Ishikawa (cell line): ENCODE measurements at regions not wholly inside any gene's neighbourhood (a gene's known extent, or its start where the extent isn't known, plus 50 kb on each side); places are given as distances from the start of the nearest gene placed in this dataset.

ENCODE experiments used
- CEBPB ChIP-seq: IDR thresholded peaks from 2 replicates; pipeline ENCODE4 v1.6.1; 2012
- CREB1 ChIP-seq: IDR thresholded peaks from 2 replicates; pipeline ENCODE4 v1.6.1; 2012; ENCODE audit warnings: low read depth
- EGR1 ChIP-seq: IDR thresholded peaks from 2 replicates; pipeline ENCODE4 v1.6.1; 2012
- EP300 ChIP-seq: IDR thresholded peaks from 2 replicates; pipeline ENCODE4 v1.6.1; 2012; ENCODE audit warnings: borderline replicate concordance
- FOXM1 ChIP-seq: IDR thresholded peaks from 2 replicates; pipeline ENCODE4 v1.6.1; 2012; ENCODE audit warnings: low read depth, borderline replicate concordance
- MAX ChIP-seq: IDR thresholded peaks from 2 replicates; pipeline ENCODE4 v1.6.1; 2012
- NFIC ChIP-seq: IDR thresholded peaks from 2 replicates; pipeline ENCODE4 v1.6.1; 2012
- RAD21 ChIP-seq: IDR thresholded peaks from 2 replicates; pipeline ENCODE4 v1.6.1; 2012; ENCODE audit warnings: low read depth
- TAF1 ChIP-seq: IDR thresholded peaks from 2 replicates; pipeline ENCODE4 v1.6.1; 2012; ENCODE audit warnings: low read depth, mild to moderate bottlenecking
- TCF12 ChIP-seq: IDR thresholded peaks from 2 replicates; pipeline ENCODE4 v1.6.1; 2012; ENCODE audit warnings: low read depth
- TEAD4 ChIP-seq: IDR thresholded peaks from 2 replicates; pipeline ENCODE4 v1.6.1; 2012
- YY1 ChIP-seq: IDR thresholded peaks from 2 replicates; pipeline ENCODE4 v1.6.1; 2012; ENCODE audit warnings: low read depth
- ZBTB7A ChIP-seq: IDR thresholded peaks from 2 replicates; pipeline ENCODE4 v1.6.1; 2012; ENCODE audit warnings: low read depth
- TF ChIP-seq, protein P1 (sequence below): IDR thresholded peaks from 2 replicates; pipeline ENCODE4 v1.6.1; 2012; ENCODE audit warnings: low read depth, mild to moderate bottlenecking
- TF ChIP-seq, protein P2 (sequence below): IDR thresholded peaks from 2 replicates; pipeline ENCODE4 v1.6.1; 2012

- TF ChIP-seq CREB1 (no peak), EP300 (no peak), RAD21 (no peak), FOXM1 (no peak), CEBPB (no peak), NFIC (no peak), TAF1 (no peak), YY1 (no peak), MAX (no peak), TCF12 (no peak), EGR1 (no peak), ZBTB7A (no peak), TEAD4 (no peak)
- TF ChIP-seq, protein P1, sequence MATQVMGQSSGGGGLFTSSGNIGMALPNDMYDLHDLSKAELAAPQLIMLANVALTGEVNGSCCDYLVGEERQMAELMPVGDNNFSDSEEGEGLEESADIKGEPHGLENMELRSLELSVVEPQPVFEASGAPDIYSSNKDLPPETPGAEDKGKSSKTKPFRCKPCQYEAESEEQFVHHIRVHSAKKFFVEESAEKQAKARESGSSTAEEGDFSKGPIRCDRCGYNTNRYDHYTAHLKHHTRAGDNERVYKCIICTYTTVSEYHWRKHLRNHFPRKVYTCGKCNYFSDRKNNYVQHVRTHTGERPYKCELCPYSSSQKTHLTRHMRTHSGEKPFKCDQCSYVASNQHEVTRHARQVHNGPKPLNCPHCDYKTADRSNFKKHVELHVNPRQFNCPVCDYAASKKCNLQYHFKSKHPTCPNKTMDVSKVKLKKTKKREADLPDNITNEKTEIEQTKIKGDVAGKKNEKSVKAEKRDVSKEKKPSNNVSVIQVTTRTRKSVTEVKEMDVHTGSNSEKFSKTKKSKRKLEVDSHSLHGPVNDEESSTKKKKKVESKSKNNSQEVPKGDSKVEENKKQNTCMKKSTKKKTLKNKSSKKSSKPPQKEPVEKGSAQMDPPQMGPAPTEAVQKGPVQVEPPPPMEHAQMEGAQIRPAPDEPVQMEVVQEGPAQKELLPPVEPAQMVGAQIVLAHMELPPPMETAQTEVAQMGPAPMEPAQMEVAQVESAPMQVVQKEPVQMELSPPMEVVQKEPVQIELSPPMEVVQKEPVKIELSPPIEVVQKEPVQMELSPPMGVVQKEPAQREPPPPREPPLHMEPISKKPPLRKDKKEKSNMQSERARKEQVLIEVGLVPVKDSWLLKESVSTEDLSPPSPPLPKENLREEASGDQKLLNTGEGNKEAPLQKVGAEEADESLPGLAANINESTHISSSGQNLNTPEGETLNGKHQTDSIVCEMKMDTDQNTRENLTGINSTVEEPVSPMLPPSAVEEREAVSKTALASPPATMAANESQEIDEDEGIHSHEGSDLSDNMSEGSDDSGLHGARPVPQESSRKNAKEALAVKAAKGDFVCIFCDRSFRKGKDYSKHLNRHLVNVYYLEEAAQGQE = no peak
- TF ChIP-seq, protein P2, sequence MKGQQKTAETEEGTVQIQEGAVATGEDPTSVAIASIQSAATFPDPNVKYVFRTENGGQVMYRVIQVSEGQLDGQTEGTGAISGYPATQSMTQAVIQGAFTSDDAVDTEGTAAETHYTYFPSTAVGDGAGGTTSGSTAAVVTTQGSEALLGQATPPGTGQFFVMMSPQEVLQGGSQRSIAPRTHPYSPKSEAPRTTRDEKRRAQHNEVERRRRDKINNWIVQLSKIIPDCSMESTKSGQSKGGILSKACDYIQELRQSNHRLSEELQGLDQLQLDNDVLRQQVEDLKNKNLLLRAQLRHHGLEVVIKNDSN = no peak
These were observed 336.0 kb downstream of the RRAGC start for GRCh38 chr1:38523568-38523939.

DNA sequence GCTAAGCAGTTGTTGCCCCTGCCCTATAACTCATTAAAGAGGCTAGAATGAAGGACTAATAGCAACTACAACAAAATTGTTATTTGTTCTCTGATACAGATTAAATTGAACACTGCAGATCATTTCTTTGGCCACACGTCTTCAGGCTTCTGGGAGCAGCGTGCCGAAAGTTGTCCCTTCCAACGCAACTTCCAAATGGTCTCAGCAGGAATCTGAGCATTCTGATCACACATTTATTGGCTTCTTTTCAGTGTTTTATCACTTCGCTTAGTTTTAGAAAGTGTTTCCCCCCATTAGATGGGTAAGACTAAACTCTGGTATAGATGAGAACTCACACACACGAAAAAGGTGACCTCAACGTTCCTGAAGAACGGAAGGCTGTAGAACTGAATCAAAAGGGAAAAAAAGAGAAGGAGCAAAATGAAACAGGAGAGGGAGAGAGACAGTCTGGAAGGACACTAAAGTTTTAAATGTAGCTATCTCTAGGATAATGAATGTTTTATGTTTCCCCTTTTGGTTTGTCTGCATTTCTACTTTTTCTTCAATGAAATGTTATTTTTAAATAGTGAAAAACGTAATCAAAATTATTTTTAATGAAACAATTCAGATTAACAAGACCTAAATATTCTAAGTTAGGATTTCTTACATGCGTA, 336.5 kb downstream of the RRAGC start:
- no peak for TF ChIP-seq EP300
- TF ChIP-seq, protein P2 = no peak
- TF ChIP-seq CREB1 = no peak
- no peak for TF ChIP-seq YY1
- TF ChIP-seq TEAD4 = no peak
- TF ChIP-seq TCF12 = no peak
- TF ChIP-seq TAF1 = no peak
- no peak for TF ChIP-seq CEBPB
- no peak for TF ChIP-seq MAX
- TF ChIP-seq RAD21 = no peak
- no peak for TF ChIP-seq NFIC
- TF ChIP-seq FOXM1 = no peak

DNA sequence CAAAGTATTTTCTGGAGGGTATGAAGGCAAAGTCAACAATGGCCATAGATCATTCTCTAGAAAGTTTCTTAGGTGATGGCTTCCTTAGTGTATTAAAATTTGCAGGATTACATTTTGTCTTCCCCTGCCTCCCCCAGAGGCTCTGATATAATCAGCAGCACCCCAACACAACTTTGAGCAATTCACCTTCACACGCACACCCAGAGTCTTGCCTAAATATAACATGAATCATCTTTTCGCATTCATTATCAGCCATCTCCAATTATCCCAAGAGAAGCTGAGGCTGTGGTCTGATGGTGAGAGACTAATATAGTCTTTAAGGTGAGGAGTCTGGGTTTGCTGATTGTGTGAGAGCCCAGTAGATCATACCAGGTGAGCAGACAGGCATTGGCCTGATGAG, 343.0 kb downstream of the RRAGC start:
- TF ChIP-seq EP300 (no peak), NFIC (no peak), TCF12 (no peak), TAF1 (no peak), EGR1 (no peak), FOXM1 (no peak), TEAD4 (no peak), YY1 (no peak), ZBTB7A (no peak), RAD21 (no peak), CREB1 (no peak), CEBPB (no peak)
- TF ChIP-seq, protein P1 = no peak
- TF ChIP-seq, protein P2 = no peak

- TF ChIP-seq, protein P2 = no peak
- TF ChIP-seq MAX (no peak), EGR1 (no peak), NFIC (no peak; the same call in 1 of the 2 replicates), CEBPB (no peak), YY1 (no peak), CREB1 (no peak), TCF12 (no peak)
- TF ChIP-seq, protein P1 = no peak
These were observed 346.8 kb downstream of the RRAGC start for GRCh38 chr1:38512789-38513188.
